Activated CD4-positive, alpha-beta memory T cell treated with anti-CD3 and anti-CD28 coated beads for 36 hours (primary cell): ENCODE measurements at regions not wholly inside any gene's neighbourhood (a gene's known extent, or its start where the extent isn't known, plus 50 kb on each side); places are given as distances from the start of the nearest gene placed in this dataset.
A peak's percentile ranks its signal among the peaks of the same experiment; 100 is the strongest.

Source experiments
- CTCF ChIA-PET: fragments of 350-600 bp; sonication (Branson Sonifier 250); formaldehyde crosslinking; loops from one replicate; lab custom pipeline; 2021; ENCODE audit warnings: antibody characterized with exemption, inconsistent platforms; lab: Charles Lee
- POLR2A ChIA-PET: fragments of 350-600 bp; sonication (Branson Sonifier 250); formaldehyde crosslinking; loops from one replicate; lab custom pipeline; 2021; ENCODE audit warnings: antibody characterized with exemption; lab: Charles Lee
- DNase-seq: peaks from one replicate; pipeline ENCODE4 v3.0.0-alpha.2; 2020
- H3K27ac Mint-ChIP-seq: one replicate; pipeline ENCODE4 v1.8.0; 2021; ENCODE audit warnings: mixed read lengths
- H3K27me3 Mint-ChIP-seq: one replicate; pipeline ENCODE4 v1.8.0; 2021; ENCODE audit warnings: mixed read lengths
- H3K36me3 Mint-ChIP-seq: one replicate; pipeline ENCODE4 v1.8.0; 2021; ENCODE audit warnings: mixed read lengths
- H3K4me1 Mint-ChIP-seq: one replicate; pipeline ENCODE4 v1.8.0; 2021; ENCODE audit warnings: low read depth, mixed read lengths
- H3K4me3 Mint-ChIP-seq: one replicate; pipeline ENCODE4 v1.8.0; 2021; ENCODE audit warnings: mild to moderate bottlenecking, mixed read lengths
- H3K9me3 Mint-ChIP-seq: one replicate; pipeline ENCODE4 v1.8.0; 2021; ENCODE audit warnings: mixed read lengths
- intact Hi-C: fragments of 100-400 bp; cut with micrococcal nuclease; formaldehyde crosslinking; loops from one replicate; pipeline ENCODE4 v1.15.1; 2023

- H3K36me3 Mint-ChIP-seq, result no peaks in the 10 kb centered on the region
- intact Hi-C loops, result no loop called here
- H3K4me3 Mint-ChIP-seq, result peak overlapping the region; percentile 6
- peak overlapping the region; percentile 85 for H3K27ac Mint-ChIP-seq
- H3K4me1 Mint-ChIP-seq, result peaks cover 79% of the 10 kb centered on the region
- peaks cover 2% of the 10 kb centered on the region for H3K9me3 Mint-ChIP-seq
- ChIA-PET CTCF (interaction anchor here (0.7 to 0.8 kb wide), 2 partner anchors 31 to 318 kb away, joined by 3 read pairs; no protein-coding TSS in a partner anchor), POLR2A (interaction anchor here (0.8 to 1.6 kb wide), 6 partner anchors 8 to 376 kb away, joined by 3 to 5 read pairs (median 4); partner anchors contain the start of gene IRF2BP2)
- DNase-seq, result no peak
- H3K27me3 Mint-ChIP-seq, result no peaks in the 10 kb centered on the region
These were observed 141.8 kb downstream of the TOMM20 start for GRCh38 chr1:234986750-234987414.

- no peak for DNase-seq
- H3K4me3 Mint-ChIP-seq, result no peak overlapping the region
- H3K9me3 Mint-ChIP-seq, result no peaks in the 10 kb centered on the region
- intact Hi-C loops, result no loop called here
- CTCF ChIA-PET, result no interaction called here
- POLR2A ChIA-PET, result no interaction called here
- peak overlapping the region; percentile 85 for H3K27ac Mint-ChIP-seq
- H3K27me3 Mint-ChIP-seq, result no peaks in the 10 kb centered on the region
- H3K36me3 Mint-ChIP-seq, result no peaks in the 10 kb centered on the region
- peaks cover 80% of the 10 kb centered on the region for H3K4me1 Mint-ChIP-seq
These were observed 142.9 kb downstream of the TOMM20 start for GRCh38 chr1:234985516-234986294.

GRCh38 chr1:234985007-234985370, 143.6 kb downstream of the TOMM20 start:
- ChIA-PET POLR2A (no interaction called here), CTCF (no interaction called here)
- Mint-ChIP-seq H3K4me1 (peaks cover 81% of the 10 kb centered on the region), H3K27ac (peak overlapping the region; percentile 85), H3K36me3 (peaks cover 3% of the 10 kb centered on the region), H3K4me3 (no peak overlapping the region), H3K27me3 (no peaks in the 10 kb centered on the region), H3K9me3 (no peaks in the 10 kb centered on the region)
- no peak for DNase-seq
- intact Hi-C loops, result no loop called here

- ChIA-PET POLR2A (interaction anchor here (1.9 kb wide), 1 partner anchor 28 kb away, joined by 4 read pairs; no protein-coding TSS in a partner anchor), CTCF (no interaction called here)
- Mint-ChIP-seq H3K4me3 (no peak overlapping the region), H3K4me1 (peaks cover 82% of the 10 kb centered on the region), H3K27me3 (no peaks in the 10 kb centered on the region), H3K9me3 (no peaks in the 10 kb centered on the region), H3K36me3 (peaks cover 15% of the 10 kb centered on the region), H3K27ac (peak overlapping the region; percentile 85)
- intact Hi-C loops, result no loop called here
- DNase-seq, result no peak
These were observed 144.9 kb downstream of the TOMM20 start for GRCh38 chr1:234983564-234984238.

GRCh38 chr1:234981758-234982157, 146.9 kb downstream of the TOMM20 start:
- ChIA-PET CTCF (no interaction called here), POLR2A (interaction anchor here (0.8 to 3.6 kb wide), 4 partner anchors 18 to 96 kb away, joined by 3 to 36 read pairs (median 4); no protein-coding TSS in a partner anchor)
- intact Hi-C loops, result loop anchor here (2.0 kb wide), 2 partner anchors 63 to 93 kb away; no protein-coding TSS in a partner anchor
- Mint-ChIP-seq H3K4me1 (peaks cover 81% of the 10 kb centered on the region), H3K36me3 (peaks cover 20% of the 10 kb centered on the region), H3K9me3 (no peaks in the 10 kb centered on the region), H3K27ac (peak overlapping the region; percentile 97), H3K4me3 (peak overlapping the region; percentile 90), H3K27me3 (no peaks in the 10 kb centered on the region)
- DNase-seq, result no peak

GRCh38 chr1:234980645-234981396, 147.8 kb downstream of the TOMM20 start:
- Mint-ChIP-seq H3K27me3 (no peaks in the 10 kb centered on the region), H3K36me3 (peaks cover 26% of the 10 kb centered on the region), H3K27ac (peak overlapping the region; percentile 97), H3K9me3 (no peaks in the 10 kb centered on the region), H3K4me1 (peaks cover 84% of the 10 kb centered on the region), H3K4me3 (peak overlapping the region; percentile 90)
- DNase-seq, result peak; percentile 93
- intact Hi-C loops, result loop anchor here (1.0 to 2.0 kb wide), 9 partner anchors 8 to 138 kb away; no protein-coding TSS in a partner anchor
- CTCF ChIA-PET, result interaction anchor here (0.9 to 3.2 kb wide), 9 partner anchors 8 to 481 kb away, joined by 3 to 15 read pairs (median 3); no protein-coding TSS in a partner anchor
- POLR2A ChIA-PET, result interaction anchor here (0.5 to 5.0 kb wide), 22 partner anchors 10 to 377 kb away, joined by 3 to 42 read pairs (median 4); partner anchors contain the start of gene IRF2BP2

GRCh38 chr1:234980291-234980644, 148.4 kb downstream of the TOMM20 start:
- POLR2A ChIA-PET, result interaction anchor here (0.7 to 5.0 kb wide), 20 partner anchors 10 to 376 kb away, joined by 3 to 42 read pairs (median 4); partner anchors contain the start of gene IRF2BP2
- intact Hi-C loops, result loop anchor here (1.0 to 2.0 kb wide), 9 partner anchors 9 to 137 kb away; no protein-coding TSS in a partner anchor
- H3K9me3 Mint-ChIP-seq, result no peaks in the 10 kb centered on the region
- CTCF ChIA-PET, result interaction anchor here (0.9 to 3.2 kb wide), 10 partner anchors 9 to 481 kb away, joined by 3 to 15 read pairs (median 4); no protein-coding TSS in a partner anchor
- peaks cover 29% of the 10 kb centered on the region for H3K36me3 Mint-ChIP-seq
- peaks cover 84% of the 10 kb centered on the region for H3K4me1 Mint-ChIP-seq
- H3K27me3 Mint-ChIP-seq, result no peaks in the 10 kb centered on the region
- H3K27ac Mint-ChIP-seq, result peak overlapping the region; percentile 97
- no peak for DNase-seq
- peak overlapping the region; percentile 90 for H3K4me3 Mint-ChIP-seq

GRCh38 chr1:234979296-234980279, 149.0 kb downstream of the TOMM20 start:
- peak overlapping the region; percentile 97 for H3K27ac Mint-ChIP-seq
- intact Hi-C loops, result loop anchor here (1.0 to 10.0 kb wide), 12 partner anchors 8 to 888 kb away; partner anchors contain the start of genes IRF2BP2 and LYST
- H3K4me1 Mint-ChIP-seq, result peaks cover 84% of the 10 kb centered on the region
- ChIA-PET POLR2A (interaction anchor here (0.5 to 5.0 kb wide), 24 partner anchors 7 to 376 kb away, joined by 3 to 42 read pairs (median 4); partner anchors contain the start of gene IRF2BP2), CTCF (interaction anchor here (0.9 to 3.2 kb wide), 9 partner anchors 9 to 480 kb away, joined by 3 to 15 read pairs (median 4); no protein-coding TSS in a partner anchor)
- no peak for DNase-seq
- no peaks in the 10 kb centered on the region for H3K9me3 Mint-ChIP-seq
- peak overlapping the region; percentile 90 for H3K4me3 Mint-ChIP-seq
- peaks cover 29% of the 10 kb centered on the region for H3K36me3 Mint-ChIP-seq
- H3K27me3 Mint-ChIP-seq, result no peaks in the 10 kb centered on the region

GRCh38 chr1:234978397-234979295, 150.0 kb downstream of the TOMM20 start:
- peak; percentile 86 for DNase-seq
- intact Hi-C loops, result loop anchor here (2.0 to 10.0 kb wide), 3 partner anchors 368 to 889 kb away; partner anchors contain the start of genes IRF2BP2 and LYST
- Mint-ChIP-seq H3K4me3 (peak overlapping the region; percentile 90), H3K27me3 (no peaks in the 10 kb centered on the region), H3K9me3 (no peaks in the 10 kb centered on the region), H3K4me1 (peaks cover 80% of the 10 kb centered on the region), H3K27ac (peak overlapping the region; percentile 97), H3K36me3 (peaks cover 29% of the 10 kb centered on the region)
- ChIA-PET POLR2A (interaction anchor here (0.5 to 5.0 kb wide), 17 partner anchors 8 to 375 kb away, joined by 3 to 42 read pairs (median 11); partner anchors contain the start of gene IRF2BP2), CTCF (interaction anchor here (0.6 to 3.2 kb wide), 7 partner anchors 14 to 478 kb away, joined by 3 to 15 read pairs (median 5); no protein-coding TSS in a partner anchor)
